ENCODE measurements at regions not wholly inside any gene's neighbourhood (a gene's known extent, or its start where the extent isn't known, plus 50 kb on each side); places are given as distances from the start of the nearest gene placed in this dataset.

DNA sequence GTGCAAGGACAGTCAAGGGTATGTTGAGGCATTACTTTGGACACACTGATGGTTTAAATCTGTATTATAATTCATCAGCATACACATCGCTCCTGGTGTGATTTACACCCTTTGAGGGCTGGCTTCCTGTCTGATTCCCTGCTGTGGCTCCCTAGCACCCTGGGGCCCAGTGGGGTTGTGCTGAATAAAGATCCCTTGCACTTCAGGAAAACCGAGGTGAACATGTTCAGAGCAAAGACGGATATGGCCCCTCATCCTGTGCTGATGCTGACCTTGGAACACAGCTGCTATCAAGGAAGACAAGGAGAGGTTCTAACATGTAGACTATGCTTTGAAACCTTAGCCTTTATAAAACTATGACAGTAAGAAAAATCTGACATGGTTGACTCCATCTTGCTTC is 84.6 kb upstream of the UNC5B start:
- DNase-seq: no peak

DNA sequence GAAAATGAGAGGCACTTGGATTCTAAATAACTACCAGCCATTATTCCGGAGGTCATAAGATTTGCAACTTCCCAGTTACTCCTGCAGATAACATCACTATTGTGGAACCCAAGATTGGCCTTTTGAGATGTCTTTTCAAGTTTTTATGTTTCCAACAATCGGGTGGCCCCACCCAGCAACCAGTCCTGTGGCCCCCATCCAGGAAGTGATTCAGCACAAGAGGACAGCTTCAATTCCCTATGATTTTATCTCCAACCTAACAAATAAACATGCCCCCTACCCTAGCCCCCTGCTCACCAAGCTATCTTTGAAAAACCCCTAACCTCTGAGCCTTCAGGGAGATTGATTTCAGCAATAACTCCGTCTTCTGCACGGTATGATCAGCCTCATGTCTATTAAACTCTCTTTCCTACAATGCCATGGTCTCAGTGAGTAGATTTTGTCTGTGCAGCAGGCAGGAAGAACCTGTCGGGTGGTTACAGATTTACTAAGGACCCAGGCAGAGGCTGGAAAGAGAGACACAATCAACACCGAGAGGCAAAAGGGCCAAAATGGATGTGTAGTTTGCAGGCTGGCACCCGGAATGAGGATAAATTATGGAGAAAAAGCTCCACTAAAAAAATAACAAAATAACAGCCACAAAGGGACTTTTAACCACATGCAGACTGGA is 83.9 kb upstream of the UNC5B start:
- no peak for DNase-seq

DNA sequence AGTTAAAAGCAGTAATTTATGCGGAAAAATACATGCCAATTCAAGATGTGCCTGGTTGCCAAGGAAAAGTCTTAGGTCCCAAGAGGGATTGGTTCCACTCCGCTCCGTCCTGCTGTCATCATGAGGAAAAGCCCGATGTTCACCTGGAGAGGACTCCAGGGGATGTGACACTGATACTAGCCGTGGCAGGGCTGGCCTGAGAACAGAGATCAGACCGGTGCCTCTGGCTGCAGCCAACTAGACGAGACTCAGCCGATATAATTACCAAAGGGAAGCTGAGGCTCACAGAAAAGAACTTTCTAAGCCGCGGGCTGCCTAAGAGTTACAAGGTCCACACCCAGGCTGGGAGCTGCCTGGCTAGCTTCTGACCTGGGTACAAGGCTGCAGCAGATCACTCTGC is 81.3 kb upstream of the UNC5B start:
- no peak for DNase-seq

DNA sequence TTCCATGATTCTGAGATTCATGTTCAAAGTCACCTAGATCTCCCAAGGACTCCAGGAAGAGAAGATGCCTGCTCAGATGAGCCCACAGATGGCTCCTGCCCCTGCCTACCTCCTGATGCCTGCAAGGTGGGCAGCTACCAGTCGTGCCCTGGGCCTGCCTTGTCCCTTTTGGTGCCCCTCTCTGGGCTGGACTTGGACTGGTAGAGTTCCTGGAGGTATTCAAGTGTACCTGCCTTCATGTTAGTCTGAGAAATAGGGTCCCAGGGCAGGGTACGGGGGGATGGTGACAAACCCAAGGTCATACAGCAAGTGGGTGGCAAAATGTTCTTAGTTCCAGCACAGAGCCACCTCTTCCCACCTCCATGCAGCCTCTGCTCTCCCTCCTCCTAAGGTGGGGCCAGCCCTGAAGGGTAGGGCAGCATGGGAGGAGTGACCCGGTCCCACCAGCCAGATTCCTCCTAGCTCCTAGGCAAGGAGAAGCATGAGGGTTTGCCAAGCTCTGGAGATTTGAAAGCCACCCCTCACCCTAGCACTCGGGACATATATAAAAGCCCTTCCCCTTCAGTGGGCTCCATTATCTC is 80.8 kb upstream of the UNC5B start:
- DNase-seq: no peak

DNA sequence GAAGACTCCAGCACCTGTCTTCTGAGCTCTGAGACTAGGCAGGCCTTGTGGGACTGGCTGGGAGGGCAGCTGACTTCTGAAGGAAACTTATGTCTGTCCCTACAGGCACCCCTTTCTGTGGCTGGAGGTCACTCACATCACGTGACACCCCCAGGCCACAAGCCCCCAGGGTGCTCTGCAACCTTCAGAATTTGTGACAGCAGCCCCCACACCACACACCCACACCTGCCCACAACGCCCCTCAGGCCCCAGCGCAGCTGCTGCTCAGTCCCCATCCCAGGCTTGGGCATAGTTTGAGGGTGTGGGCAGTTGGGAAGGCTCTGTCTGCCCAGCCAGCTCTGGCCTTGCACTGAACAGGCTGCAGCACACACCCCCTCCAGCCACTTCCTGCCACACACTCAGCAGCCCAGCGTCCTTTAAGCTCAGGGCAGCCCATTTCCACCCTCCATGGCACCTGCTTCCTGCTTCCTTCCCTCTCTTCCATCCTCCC is 80.0 kb upstream of the UNC5B start:
- no peak for DNase-seq

DNA sequence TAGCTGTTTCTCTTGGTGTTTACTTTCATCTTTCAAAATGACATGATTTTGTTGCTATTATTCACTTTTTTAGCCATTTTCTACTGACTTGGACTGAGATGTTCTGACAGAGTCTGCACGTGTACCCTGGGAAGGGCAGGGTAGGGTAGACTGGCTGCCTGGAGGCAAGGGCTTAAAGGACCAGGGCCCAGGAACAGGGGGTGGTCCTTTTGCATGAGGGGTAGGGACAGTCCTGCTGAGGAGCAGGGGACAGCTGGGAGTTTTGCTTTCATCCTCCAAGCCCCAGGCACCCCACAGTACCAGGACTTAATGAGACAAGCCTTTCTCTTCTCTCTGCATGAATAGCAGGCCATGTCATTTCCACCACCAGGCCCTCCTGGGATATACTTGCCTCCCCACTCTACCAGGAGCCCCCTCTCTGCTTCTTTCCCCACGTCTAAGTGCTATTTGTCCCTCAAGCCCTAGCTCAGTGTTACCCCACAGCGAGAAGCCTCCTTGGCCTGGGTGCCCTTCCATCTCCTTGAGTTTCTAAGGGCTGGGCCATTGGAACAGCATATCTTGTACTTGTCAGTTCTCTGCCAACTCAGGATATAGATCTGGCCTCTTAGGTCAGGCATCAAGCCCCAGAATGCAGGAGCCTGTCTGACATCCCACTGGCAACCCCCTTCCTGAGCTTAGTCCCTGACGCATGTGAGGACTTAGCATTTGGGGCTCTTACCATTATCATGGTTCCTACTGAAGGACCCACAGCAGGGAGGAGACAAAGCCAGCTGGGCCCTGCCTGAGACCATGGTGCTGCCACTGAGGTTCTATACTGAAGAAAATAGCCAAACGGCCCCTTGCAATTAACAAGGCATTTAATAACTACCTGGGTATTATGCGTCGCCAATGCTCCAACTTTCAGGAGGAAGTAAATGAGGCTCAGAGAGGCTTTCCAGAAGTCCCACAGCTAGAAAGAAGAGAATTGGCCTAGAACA is 78.4 kb upstream of the UNC5B start:
- no peak for DNase-seq

DNA sequence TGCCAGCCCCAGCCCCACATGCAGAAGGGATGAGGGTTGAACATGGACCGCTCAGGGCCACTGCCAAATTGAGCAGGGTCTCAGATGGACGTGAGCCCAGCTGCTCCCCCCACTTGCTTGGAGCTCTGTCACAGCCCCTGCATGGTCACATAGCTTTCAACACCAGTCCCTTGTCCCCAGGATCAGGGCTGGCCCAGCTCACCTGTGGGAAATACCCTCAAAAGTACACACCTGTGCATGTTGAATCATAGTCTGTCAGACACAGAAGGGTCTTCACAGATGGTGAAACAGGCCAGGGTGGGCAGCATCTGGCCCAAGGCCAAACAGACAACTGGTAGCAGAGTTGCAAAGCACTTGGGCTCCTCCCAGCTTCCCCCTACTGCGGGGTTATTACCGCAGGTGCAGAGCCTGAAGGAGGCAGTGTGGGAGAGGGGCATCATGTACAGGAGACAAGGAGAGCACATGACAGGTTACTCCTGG is 77.6 kb upstream of the UNC5B start:
- no peak for DNase-seq

DNA sequence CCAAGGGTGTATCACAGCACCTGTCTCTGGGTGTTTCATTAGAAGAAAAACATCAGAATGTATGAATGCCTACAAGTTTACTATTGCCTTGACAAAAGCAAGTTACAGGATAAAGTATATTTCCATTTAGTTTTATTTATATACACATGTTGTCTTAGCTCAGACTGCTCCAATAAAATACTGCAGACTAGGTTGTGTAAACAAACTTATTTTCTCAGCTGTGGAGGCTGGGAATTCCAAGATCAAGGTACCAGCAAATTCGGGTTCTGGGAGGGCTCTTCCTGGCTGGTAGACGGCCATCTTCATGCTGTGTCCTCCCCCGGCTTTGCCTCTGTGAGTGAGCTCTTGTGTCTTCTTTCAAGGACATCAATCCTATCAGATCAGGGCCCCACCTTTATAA is 77.1 kb upstream of the UNC5B start:
- DNase-seq: no peak

DNA sequence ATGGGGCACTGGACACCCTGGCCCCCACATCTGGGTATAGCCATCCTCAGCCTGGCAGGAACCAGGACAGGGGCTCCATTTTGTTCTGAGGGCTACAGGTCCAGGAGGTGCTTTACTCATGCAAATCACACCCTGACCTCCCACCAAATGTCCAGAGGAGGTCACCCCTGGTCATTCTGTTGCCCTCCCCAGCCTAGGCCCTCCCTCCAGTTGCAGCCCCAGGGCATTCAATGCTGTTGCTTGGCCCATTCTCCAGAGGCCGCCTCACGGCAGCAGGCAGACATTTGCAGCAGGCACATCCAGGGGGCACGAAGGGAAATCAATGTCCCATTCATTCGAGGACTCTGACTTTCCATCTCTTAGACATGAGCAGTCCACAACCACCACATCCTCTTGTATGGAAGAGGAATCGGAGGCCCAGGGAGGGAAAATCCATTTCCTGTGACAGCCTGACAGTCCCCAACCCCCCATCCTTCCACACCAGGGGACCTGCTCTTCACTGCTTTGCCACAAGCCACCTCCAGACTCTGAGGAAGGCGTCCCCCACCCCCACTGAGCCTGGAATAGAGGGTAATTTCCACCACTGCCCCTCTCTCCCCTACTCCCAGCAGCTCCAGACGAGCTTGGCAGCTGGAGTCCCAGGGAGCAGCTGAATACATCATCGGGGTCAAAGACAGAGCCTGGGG is 76.2 kb upstream of the UNC5B start:
- DNase-seq: no peak

DNA sequence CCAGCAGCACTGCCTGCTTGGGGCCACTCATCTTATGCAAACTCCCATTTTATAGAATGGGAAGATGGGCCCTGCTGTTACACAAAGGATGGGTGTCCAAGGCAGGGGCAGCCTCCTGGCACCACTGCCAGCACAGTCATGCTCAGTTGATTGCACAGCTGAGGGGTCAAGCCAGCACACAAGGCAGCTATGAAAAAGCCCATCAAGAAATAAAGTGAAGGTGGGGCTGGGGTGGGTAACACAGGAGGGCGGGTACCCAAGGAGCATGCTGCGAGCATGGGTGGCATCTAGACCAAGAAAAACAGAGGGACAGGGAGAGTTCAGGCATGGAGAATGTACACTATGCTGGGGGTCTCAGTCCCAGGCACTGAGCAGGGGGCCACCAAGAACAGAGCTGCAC is 74.7 kb upstream of the UNC5B start:
- no peak for DNase-seq

DNA sequence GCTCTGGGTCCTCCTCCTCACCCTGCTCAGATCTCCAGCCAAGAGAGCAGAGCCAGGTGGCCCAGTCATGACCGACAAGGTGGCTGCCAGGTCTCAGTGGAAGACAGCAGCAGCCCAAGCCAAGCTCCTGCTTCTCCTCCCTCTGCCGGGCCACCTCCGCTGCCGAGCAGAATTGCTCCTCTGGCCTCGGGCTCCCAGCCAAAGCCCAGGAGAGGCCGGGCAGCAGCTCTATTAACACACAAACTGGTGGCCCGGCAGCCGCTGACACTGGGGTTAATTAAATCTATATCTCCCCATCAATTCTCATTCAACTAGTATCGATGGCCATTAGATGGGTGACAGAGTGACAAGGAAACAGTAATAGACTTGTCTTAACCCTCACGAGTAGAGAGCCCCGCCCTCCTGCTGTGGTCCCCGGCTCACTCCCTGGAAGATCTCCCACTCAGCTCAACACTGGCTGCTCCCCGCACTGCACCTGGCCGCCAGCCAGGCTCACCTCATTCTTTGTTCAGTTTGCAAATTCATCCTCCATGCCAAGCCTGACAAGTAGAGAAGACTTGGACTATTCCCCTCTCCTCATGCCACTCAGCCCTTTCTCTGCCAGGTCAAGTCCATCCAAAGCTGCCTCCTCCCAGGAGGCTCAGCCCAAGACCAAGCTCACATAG is 74.1 kb upstream of the UNC5B start:
- no peak for DNase-seq

DNA sequence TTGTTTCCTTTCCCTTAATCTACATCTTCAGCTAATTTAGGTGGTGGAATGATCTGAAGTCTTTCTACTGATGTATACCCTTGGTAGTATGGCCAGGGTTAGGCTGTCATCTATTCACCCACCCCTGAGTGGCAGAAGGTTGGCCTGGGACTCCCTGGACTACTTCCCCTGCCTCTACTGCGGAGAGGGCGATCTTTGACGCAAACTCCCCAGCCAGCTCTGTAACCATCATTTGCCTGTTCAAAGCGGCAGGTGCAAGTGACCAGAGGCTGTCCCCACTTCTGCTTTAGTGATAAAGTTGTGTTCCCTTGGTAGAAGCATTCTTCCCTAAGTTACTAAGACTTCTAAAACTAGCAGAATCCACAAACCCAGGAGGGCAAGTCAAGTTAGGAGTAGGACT is 70.8 kb upstream of the UNC5B start:
- no peak for DNase-seq

DNA sequence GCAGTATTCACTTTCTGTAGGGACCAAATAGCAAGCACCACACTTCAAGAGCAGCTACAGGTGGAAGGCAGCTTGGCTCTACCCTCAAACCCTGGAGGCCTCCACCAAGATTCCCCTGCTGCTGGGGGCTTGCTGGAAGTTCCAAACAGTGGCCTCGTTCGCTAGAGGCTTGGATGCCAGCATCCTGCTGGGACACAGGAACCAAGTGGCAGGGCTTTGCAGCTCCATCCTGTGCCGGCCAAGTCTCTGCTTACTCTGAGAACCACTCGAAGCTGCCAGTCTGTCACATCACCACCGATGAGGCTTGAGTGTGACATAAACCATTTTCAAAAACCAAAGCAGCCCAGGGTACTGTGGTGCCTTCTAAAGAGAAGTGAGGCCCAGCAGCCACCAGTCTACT is 69.2 kb upstream of the UNC5B start:
- no peak for DNase-seq

DNA sequence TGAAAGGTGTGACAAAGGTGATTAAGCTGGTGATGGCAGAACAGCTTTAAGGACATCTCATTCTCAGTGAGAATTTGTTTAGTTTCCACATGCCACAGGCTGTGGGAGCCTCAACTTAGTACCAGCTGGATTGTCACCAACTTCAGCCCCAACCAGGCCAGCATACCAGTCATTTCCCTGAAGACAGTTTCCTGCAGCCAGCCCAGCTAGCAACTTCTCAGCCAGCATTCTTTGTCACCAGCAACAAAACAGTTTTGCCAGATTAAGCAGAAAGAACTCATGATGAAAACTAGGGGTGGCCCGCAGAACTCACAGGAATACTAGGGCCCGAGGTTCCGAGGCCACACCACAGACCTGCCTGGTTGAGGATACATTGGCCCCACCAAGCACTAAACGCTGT is 68.8 kb upstream of the UNC5B start:
- no peak for DNase-seq

DNA sequence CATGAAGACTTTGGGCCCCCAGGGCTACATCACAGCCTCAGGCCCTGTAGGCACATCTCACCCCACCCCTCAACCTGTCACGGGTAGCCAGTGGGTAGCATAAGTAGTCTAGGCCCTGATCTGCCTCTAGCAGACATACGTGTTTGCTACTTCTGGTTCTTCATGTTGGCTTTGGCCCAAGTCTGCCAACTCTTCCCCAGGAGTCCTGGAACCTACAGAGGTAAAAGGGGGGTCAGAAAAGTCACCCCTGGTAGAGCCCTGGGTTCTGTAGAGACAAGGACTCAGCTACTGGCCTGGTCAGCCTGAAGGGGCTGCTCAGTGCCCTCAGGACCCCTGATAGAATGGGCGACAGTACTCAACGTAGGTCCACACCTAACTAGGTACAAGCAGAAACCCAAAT is 67.5 kb upstream of the UNC5B start:
- DNase-seq: no peak

DNA sequence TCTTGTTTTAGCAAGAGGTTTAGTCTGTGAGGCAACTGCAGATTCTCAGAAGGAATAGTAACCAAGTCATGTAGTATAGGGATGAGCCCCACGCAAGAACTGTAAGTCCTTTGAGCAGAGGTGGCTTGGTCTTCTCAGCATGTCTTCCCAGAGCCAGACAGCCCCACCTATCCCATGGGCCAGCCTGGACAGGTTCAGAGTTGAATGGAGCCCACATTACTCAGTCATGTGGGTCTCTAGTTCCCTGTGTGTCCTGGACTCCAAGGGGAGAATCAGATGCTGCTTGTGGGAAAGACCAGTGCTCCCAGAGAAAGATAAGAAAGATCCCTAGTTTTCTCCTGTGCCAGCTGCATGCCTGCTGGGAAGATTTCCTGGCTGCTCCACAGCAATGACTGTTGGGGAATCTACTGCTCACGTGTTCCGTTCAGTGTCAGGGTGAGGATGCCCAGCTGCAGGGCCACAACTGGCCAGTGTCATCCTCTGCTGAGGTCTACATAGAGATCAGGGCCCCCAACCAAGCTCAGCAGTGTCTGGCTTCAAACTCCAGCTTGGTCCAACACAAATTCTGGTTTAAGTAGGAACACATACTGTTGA is 66.9 kb upstream of the UNC5B start:
- no peak for DNase-seq

DNA sequence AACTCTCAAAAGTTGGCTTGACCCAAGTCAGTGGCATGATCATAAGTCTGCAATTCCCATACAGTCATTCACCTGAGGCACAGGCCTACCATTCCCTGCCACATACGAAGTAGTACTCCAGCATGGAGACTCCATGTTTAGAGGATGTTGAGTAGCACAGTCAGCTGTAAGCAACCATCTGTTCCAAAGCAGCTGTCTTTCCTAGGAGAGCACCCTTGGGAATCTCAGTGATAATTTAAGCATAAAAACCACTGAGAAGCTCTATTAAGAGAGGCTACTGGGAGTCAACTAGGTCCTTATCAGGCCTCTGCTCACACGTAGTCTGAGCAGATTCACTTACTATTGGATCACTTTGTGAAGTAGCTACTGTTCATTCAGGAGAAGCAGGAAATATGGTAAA is 61.6 kb upstream of the UNC5B start:
- no peak for DNase-seq

DNA sequence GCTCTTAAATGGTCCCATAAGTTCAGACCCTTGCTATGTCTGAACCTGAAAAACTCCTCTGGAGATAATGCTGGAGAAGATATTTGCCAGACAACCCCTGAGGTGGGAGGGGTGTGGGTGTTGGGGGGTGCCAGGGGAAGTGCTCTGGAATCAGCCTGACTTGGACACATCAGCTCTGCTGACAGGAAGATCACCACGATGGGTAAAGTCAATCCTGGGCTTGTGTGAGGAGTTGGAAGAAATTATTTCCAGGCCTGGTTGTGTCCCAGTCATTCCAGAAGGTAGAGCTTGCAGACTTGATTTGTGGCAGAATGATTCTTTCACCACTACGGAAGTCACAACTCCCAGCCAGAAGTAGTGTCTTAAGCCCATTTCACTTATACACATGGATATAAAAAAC is 60.3 kb upstream of the UNC5B start:
- DNase-seq: no peak

DNA sequence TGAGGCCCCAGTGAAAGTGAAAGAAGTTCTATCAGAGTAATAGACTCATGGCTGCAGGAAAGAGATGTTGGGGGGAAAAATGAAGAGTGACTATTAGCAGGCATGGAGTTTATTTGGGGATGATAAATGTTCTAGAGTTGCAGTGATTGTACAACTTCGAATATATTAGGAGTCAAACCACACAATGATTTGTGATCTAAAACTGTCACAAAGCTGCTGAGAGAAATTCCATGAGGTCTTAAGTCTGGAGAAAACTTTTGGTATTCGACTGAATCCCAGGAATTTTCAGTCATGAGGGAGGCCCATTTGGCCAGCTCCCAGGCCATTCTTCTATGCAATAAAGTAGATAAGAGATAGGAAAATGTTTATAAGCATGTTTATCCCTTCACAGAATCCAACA is 55.9 kb upstream of the UNC5B start:
- no peak for DNase-seq

DNA sequence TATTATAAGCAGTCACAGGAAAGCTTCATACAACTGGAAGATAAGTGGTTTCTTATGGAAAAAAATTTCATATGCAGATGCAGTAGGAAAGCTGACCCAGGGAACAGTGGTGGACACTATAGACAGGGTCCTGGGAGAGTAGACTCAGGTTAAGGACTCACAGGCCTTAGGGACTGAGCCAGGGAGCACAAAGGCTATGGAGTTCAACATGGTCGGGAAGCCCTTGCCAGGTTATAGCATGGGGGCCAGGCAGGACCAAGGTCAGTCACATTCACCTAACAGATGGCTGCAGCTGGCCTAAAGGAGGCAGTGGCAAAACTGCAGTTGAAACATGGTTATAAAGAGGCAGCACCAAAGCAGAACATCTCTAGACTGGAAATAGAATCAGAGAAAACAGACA is 54.9 kb upstream of the UNC5B start:
- no peak for DNase-seq

DNA sequence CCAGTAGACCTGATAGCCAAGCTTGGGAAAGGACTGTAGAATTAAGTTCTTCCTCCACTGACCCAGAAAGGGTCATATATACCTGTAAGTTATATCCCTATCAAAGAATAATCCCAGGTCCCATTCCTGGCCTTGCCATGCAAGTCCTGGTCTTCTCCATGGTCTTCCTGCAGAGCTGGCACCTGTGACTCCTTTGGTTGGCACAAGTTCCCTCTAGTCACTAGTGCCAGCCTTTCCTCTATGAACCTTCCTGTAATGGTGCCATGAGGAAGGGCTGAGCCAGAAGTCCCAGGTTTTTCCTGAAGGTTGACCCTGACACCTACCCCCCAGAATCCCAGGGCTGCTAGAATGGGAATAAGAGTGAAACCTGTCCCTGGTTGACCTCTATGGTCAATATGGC is 54.1 kb upstream of the UNC5B start:
- DNase-seq: no peak

DNA sequence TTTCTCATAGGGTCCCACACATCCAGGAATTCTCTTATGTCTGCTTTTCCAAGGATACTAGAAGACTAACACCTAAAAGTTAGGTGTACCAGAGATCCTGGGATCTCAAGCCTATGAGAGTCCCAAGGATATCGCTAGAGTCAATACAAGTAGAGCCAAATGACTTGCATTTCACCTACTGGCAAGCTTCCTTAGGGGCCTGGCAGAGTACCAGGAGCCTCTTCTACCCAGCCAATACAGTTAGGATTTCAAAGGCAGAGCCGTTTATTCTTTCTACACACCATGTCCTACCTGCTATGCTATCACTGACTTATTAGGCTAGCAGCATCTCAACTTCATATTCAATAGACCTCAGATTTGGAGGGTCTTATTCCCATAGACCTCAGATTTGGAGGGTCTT is 53.5 kb upstream of the UNC5B start:
- DNase-seq: no peak
